Activated T-cell treated with anti-CD3 and anti-CD28 coated beads, Interleukin-2, amount 50 U/mL, for 72 hours (primary cell): ENCODE measurements at regions not wholly inside any gene's neighbourhood (a gene's known extent, or its start where the extent isn't known, plus 50 kb on each side); places are given as distances from the start of the nearest gene placed in this dataset.
"Not testable (repeated sequence)": the region's sequence is repeated elsewhere in the genome, so short reads cannot be mapped to it uniquely, and the experiment has no call there.

Experiments
- ATAC-seq, 2 donors: fragments of 150-1000 bp; cut with Tn5 transposase; replicated peaks in 1 of 2; 2 replicates each; pipeline ENCODE4 v1.10.0; 2021; ENCODE audit warnings: moderate library complexity in 2 of 2, mild to moderate bottlenecking in 1 of 2
- DNase-seq, 2 donors: peaks; one replicate each; pipeline ENCODE4 v3.0.0; 2021 to 2022; ENCODE audit warnings: mixed read lengths in 1 of 2
- H3K27ac Mint-ChIP-seq: one replicate; pipeline ENCODE4 v1.8.0; 2022; ENCODE audit warnings: mild to moderate bottlenecking, moderate library complexity, mixed read lengths
- H3K27me3 Mint-ChIP-seq: one replicate; pipeline ENCODE4 v1.8.0; 2022; ENCODE audit warnings: low read depth, mixed read lengths
- H3K36me3 Mint-ChIP-seq, 2 donors: one replicate each; pipeline ENCODE4 v1.8.0; 2022; ENCODE audit warnings: mixed read lengths in 2 of 2, mild to moderate bottlenecking in 1 of 2; ENCODE audit not compliant: insufficient read depth in 2 of 2
- H3K4me1 Mint-ChIP-seq: one replicate; pipeline ENCODE4 v1.8.0; 2022; ENCODE audit warnings: low read depth, mixed read lengths
- H3K4me3 Mint-ChIP-seq, 2 donors: one replicate each; pipeline ENCODE4 v1.8.0; 2022; ENCODE audit warnings: mild to moderate bottlenecking in 2 of 2, mixed read lengths in 2 of 2, moderate library complexity in 2 of 2
- H3K9me3 Mint-ChIP-seq, 2 donors: one replicate each; pipeline ENCODE4 v1.8.0; 2022; ENCODE audit warnings: mixed read lengths in 2 of 2

DNA sequence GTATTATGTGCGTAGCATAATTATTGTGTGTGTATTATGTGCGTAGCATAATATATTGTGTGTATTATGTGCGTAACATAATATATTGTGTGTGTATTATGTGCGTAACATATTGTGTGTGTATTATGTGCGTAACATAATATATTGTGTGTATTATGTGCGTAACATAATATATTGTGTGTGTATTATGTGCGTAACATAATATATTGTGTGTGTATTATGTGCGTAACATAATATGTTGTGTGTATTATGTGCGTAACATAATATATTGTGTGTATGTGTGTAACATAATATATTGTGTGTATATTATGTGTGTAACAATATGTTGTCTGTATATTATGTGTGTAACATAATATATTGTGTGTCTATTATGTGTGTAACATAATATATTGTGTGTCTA lies 50.1 kb upstream of the ATP5PO start:
- not testable (repeated sequence) for H3K9me3 Mint-ChIP-seq, H3K4me3 Mint-ChIP-seq, H3K27me3 Mint-ChIP-seq, DNase-seq, H3K27ac Mint-ChIP-seq, ATAC-seq
- H3K36me3 Mint-ChIP-seq, result peaks cover 13 to 14% of the 10 kb centered on the region in 2 donors
- H3K4me1 Mint-ChIP-seq, result peaks cover 19% of the 10 kb centered on the region
